Esophagus (tissue), 2 donors: ENCODE measurements at regions not wholly inside any gene's neighbourhood (a gene's known extent, or its start where the extent isn't known, plus 50 kb on each side); places are given as distances from the start of the nearest gene placed in this dataset.
"Not testable (repeated sequence)": the region's sequence is repeated elsewhere in the genome, so short reads cannot be mapped to it uniquely, and the experiment has no call there.

Experiments used
- H3K27ac ChIP-seq, 2 donors: one replicate each; pipeline ENCODE4 v1.5.1; 2013; ENCODE audit warnings: low read depth in 2 of 2, mild to moderate bottlenecking in 2 of 2, inconsistent platforms in 1 of 2, low read length in 1 of 2, moderate library complexity in 1 of 2
- H3K27me3 ChIP-seq, 2 donors: one replicate each; pipeline ENCODE4 v1.6.1; 2013; ENCODE audit warnings: low read length in 2 of 2, control low read depth in 1 of 2, mild to moderate bottlenecking in 1 of 2; ENCODE audit not compliant: insufficient read depth in 2 of 2, control insufficient read depth in 1 of 2
- H3K36me3 ChIP-seq, 2 donors: one replicate each; pipeline ENCODE4 v1.6.1; 2013; ENCODE audit warnings: low read length in 1 of 2; ENCODE audit not compliant: control insufficient read depth in 2 of 2, insufficient read depth in 2 of 2
- H3K4me1 ChIP-seq, 2 donors: one replicate each; pipeline ENCODE4 v1.6.1; 2013; ENCODE audit warnings: low read length in 1 of 2; ENCODE audit not compliant: control insufficient read depth in 2 of 2, insufficient read depth in 2 of 2
- H3K4me3 ChIP-seq, 2 donors: one replicate each; pipeline ENCODE4 v1.5.1; 2013; ENCODE audit warnings: low read length in 2 of 2, mild to moderate bottlenecking in 2 of 2, low read depth in 1 of 2, moderate library complexity in 1 of 2
- H3K9me3 ChIP-seq, 2 donors: one replicate each; pipeline ENCODE4 v1.6.1; 2013; ENCODE audit warnings: mild to moderate bottlenecking in 2 of 2, low read depth in 1 of 2, low read length in 1 of 2, moderate library complexity in 1 of 2; ENCODE audit not compliant: control insufficient read depth in 2 of 2, insufficient read depth in 1 of 2
- WGBS, 2 donors: extraction: QIAGEN DNeasy Blood & Tissue Kit; methylation state at CpG; one replicate each; pipeline ENCODE4 v1.1.7; 2013; 5-methylcytosine and 5-hydroxymethylcytosine counted together
- donor health status: healthy with polysubstance abuse.
- donor health status: Bipolar disorder and iron deficiency.

- H3K27me3 ChIP-seq = no peaks in the 10 kb centered on the region
- H3K4me3 ChIP-seq = no peak overlapping the region
- WGBS, 2 donors = 43 to 50% methylated on average over 4 of the region's 4 CpGs
- no peak overlapping the region for H3K27ac ChIP-seq
- H3K36me3 ChIP-seq = no peaks in the 10 kb centered on the region
- H3K9me3 ChIP-seq = no peaks in the 10 kb centered on the region
- H3K4me1 ChIP-seq = peaks cover 0 to 3% of the 10 kb centered on the region in 2 donors
Observed at GRCh38 chr15:39411102-39411989, 169.5 kb upstream of the THBS1 start.

- no peak overlapping the region for H3K27ac ChIP-seq
- H3K27me3 ChIP-seq = no peaks in the 10 kb centered on the region
- no peaks in the 10 kb centered on the region for H3K9me3 ChIP-seq
- peaks cover 0 to 3% of the 10 kb centered on the region in 2 donors for H3K4me1 ChIP-seq
- H3K4me3 ChIP-seq = no peak overlapping the region
- H3K36me3 ChIP-seq = no peaks in the 10 kb centered on the region
- 56 to 58% methylated on average over 1 of the region's 1 CpG for WGBS, 2 donors
Observed at GRCh38 chr15:39413558-39413957, 167.3 kb upstream of the THBS1 start.

GRCh38 chr15:39414201-39414600, 166.7 kb upstream of the THBS1 start:
- Histone ChIP-seq H3K36me3 (no peaks in the 10 kb centered on the region), H3K27ac (no peak overlapping the region), H3K4me3 (no peak overlapping the region), H3K4me1 (peaks cover 0 to 3% of the 10 kb centered on the region in 2 donors), H3K27me3 (no peaks in the 10 kb centered on the region), H3K9me3 (no peaks in the 10 kb centered on the region)
- 84 to 87% methylated on average over 4 of the region's 4 CpGs for WGBS, 2 donors

- 50% methylated on average over 2 of the region's 2 CpGs for WGBS, 2 donors
- peaks cover 0 to 3% of the 10 kb centered on the region in 2 donors for H3K4me1 ChIP-seq
- H3K4me3 ChIP-seq = no peak overlapping the region
- no peaks in the 10 kb centered on the region for H3K9me3 ChIP-seq
- H3K36me3 ChIP-seq = no peaks in the 10 kb centered on the region
- H3K27me3 ChIP-seq = no peaks in the 10 kb centered on the region
- no peak overlapping the region for H3K27ac ChIP-seq
Observed at GRCh38 chr15:39415634-39416033, 165.2 kb upstream of the THBS1 start.

GRCh38 chr15:39416258-39416657, 164.6 kb upstream of the THBS1 start:
- Histone ChIP-seq H3K4me3 (no peak overlapping the region), H3K36me3 (no peaks in the 10 kb centered on the region), H3K27me3 (no peaks in the 10 kb centered on the region), H3K27ac (no peak overlapping the region), H3K4me1 (peaks cover 0 to 3% of the 10 kb centered on the region in 2 donors), H3K9me3 (no peaks in the 10 kb centered on the region)
- 92 to 95% methylated on average over 4 of the region's 4 CpGs for WGBS, 2 donors

- H3K4me1 ChIP-seq = peaks cover 0 to 3% of the 10 kb centered on the region in 2 donors
- H3K27ac ChIP-seq = no peak overlapping the region
- WGBS, 2 donors = 30 to 47% methylated on average over 6 of the region's 6 CpGs
- no peaks in the 10 kb centered on the region for H3K27me3 ChIP-seq
- H3K36me3 ChIP-seq = no peaks in the 10 kb centered on the region
- no peak overlapping the region for H3K4me3 ChIP-seq
- no peaks in the 10 kb centered on the region for H3K9me3 ChIP-seq
Observed at GRCh38 chr15:39417366-39418134, 163.3 kb upstream of the THBS1 start.

- no peak overlapping the region for H3K4me3 ChIP-seq
- H3K27me3 ChIP-seq = no peaks in the 10 kb centered on the region
- H3K4me1 ChIP-seq = peaks cover 0 to 3% of the 10 kb centered on the region in 2 donors
- WGBS, 2 donors = 56 to 68% methylated on average over 3 of the region's 3 CpGs
- no peaks in the 10 kb centered on the region for H3K9me3 ChIP-seq
- H3K27ac ChIP-seq = peak overlapping the region; percentile 22 to 34
- H3K36me3 ChIP-seq = no peaks in the 10 kb centered on the region
Observed at GRCh38 chr15:39419651-39420050, 161.2 kb upstream of the THBS1 start.

- not testable (repeated sequence) for H3K9me3 ChIP-seq, H3K4me1 ChIP-seq, H3K27me3 ChIP-seq, H3K36me3 ChIP-seq
- WGBS, 2 donors = 69 to 82% methylated on average over 9 to 14 of the region's 19 CpGs
- Histone ChIP-seq H3K4me3 (peak overlapping the region in 1 of 2 donors; percentile 22), H3K27ac (peak overlapping the region; percentile 34 to 85)
Observed at GRCh38 chr15:39420123-39420852, 160.6 kb upstream of the THBS1 start.

- 45 to 75% methylated on average over 6 to 14 of the region's 14 CpGs for WGBS, 2 donors
- not testable (repeated sequence) for H3K27ac ChIP-seq, H3K9me3 ChIP-seq, H3K36me3 ChIP-seq, H3K27me3 ChIP-seq, H3K4me3 ChIP-seq, H3K4me1 ChIP-seq
Observed at GRCh38 chr15:39420853-39421192, 160.1 kb upstream of the THBS1 start.
